WTC11 (cell line): ENCODE measurements at regions not wholly inside any gene's neighbourhood (a gene's known extent, or its start where the extent isn't known, plus 50 kb on each side); places are given as distances from the start of the nearest gene placed in this dataset.

ENCODE experiments used
- ATAC-seq: fragments of 200-7000 bp; cut with Tn5 transposase; 2 replicates; pipeline ENCODE4 v1.10.0; 2021; ENCODE audit warnings: mild to moderate bottlenecking, moderate library complexity
- CTCF ChIA-PET: fragments of 300-600 bp; sonication (Branson Sonifier 250); formaldehyde crosslinking; loops from one replicate; lab custom pipeline; 2021; ENCODE audit warnings: antibody characterized with exemption; lab: Charles Lee
- POLR2A ChIA-PET: fragments of 350-600 bp; sonication (Branson Sonifier 250); formaldehyde crosslinking; loops from one replicate; lab custom pipeline; 2021; ENCODE audit warnings: antibody characterized with exemption; lab: Charles Lee
- DNase-seq: peaks from one replicate; pipeline ENCODE4 v3.0.0; 2021; ENCODE audit warnings: low spot score
- H3K27ac Mint-ChIP-seq: 2 replicates; pipeline ENCODE4 v1.8.0; 2021; ENCODE audit warnings: mixed read lengths
- H3K27me3 Mint-ChIP-seq: 2 replicates; pipeline ENCODE4 v1.8.0; 2021; ENCODE audit warnings: low read depth, mild to moderate bottlenecking, moderate library complexity, mixed read lengths
- H3K36me3 Mint-ChIP-seq: 2 replicates; pipeline ENCODE4 v1.8.0; 2021; ENCODE audit warnings: mixed read lengths
- H3K4me1 Mint-ChIP-seq: 2 replicates; pipeline ENCODE4 v1.8.0; 2022; ENCODE audit warnings: mixed read lengths
- H3K4me3 Mint-ChIP-seq: 2 replicates; pipeline ENCODE4 v1.8.0; 2021; ENCODE audit warnings: mild to moderate bottlenecking, moderate library complexity, mixed read lengths
- H3K9me3 Mint-ChIP-seq: 2 replicates; pipeline ENCODE4 v1.8.0; 2021; ENCODE audit warnings: mixed read lengths
- CDX4 ChIP-seq: fragments of 250-450 bp; sonication (Bioruptor Pico); IDR thresholded peaks from 2 replicates; pipeline ENCODE4 v1.9.0; 2021; ENCODE audit warnings: moderate library complexity, mild to moderate bottlenecking, inconsistent platforms, borderline replicate concordance
- E2F4 ChIP-seq: sonication (generic); formaldehyde crosslinking; IDR thresholded peaks from 2 replicates; pipeline ENCODE4 v1.8.1; 2022; ENCODE audit warnings: low read depth, mild to moderate bottlenecking, moderate library complexity, missing genetic modification reagents, borderline replicate concordance
- E2F5 ChIP-seq: sonication (generic); formaldehyde crosslinking; IDR thresholded peaks from 2 replicates; pipeline ENCODE4 v1.8.1; 2022; ENCODE audit warnings: mild to moderate bottlenecking, moderate library complexity, missing genetic modification reagents
- IRF2 ChIP-seq: sonication (generic); formaldehyde crosslinking; IDR thresholded peaks from 2 replicates; pipeline ENCODE4 v1.8.0; 2022; ENCODE audit warnings: low read depth, missing genetic modification reagents, borderline replicate concordance
- MXD4 ChIP-seq: fragments of 250-450 bp; sonication (Bioruptor Pico); IDR thresholded peaks from 2 replicates; pipeline ENCODE4 v1.8.0; 2021; ENCODE audit warnings: mild to moderate bottlenecking, moderate library complexity, borderline replicate concordance
- SMAD3 ChIP-seq: sonication (generic); formaldehyde crosslinking; IDR thresholded peaks from 2 replicates; pipeline ENCODE4 v1.8.0; 2022; ENCODE audit warnings: missing genetic modification reagents, mild to moderate bottlenecking, borderline replicate concordance
- TCF7 ChIP-seq: sonication (generic); formaldehyde crosslinking; IDR thresholded peaks from 2 replicates; pipeline ENCODE4 v1.8.0; 2022; ENCODE audit warnings: mild to moderate bottlenecking, low read depth, missing genetic modification reagents, moderate library complexity
- TP53 ChIP-seq: sonication (generic); formaldehyde crosslinking; IDR thresholded peaks from 2 replicates; pipeline ENCODE4 v1.8.1; 2023; ENCODE audit warnings: mild to moderate bottlenecking, missing genetic modification reagents
- USF1 ChIP-seq: sonication (generic); formaldehyde crosslinking; IDR thresholded peaks from 2 replicates; pipeline ENCODE4 v1.8.0; 2022; ENCODE audit warnings: mild to moderate bottlenecking, missing genetic modification reagents
- ZNF425 ChIP-seq: fragments of 250-450 bp; sonication (Bioruptor Pico); conservative IDR thresholded peaks from 2 replicates; pipeline ENCODE4 v1.9.0; 2021; ENCODE audit warnings: mild to moderate bottlenecking
- TF ChIP-seq, protein P1 (sequence below): fragments of 250-450 bp; sonication (Bioruptor Pico); IDR thresholded peaks from 2 replicates; pipeline ENCODE4 v1.9.0; 2021; ENCODE audit warnings: mild to moderate bottlenecking, borderline replicate concordance
- TF ChIP-seq, protein P2 (sequence below): fragments of 250-450 bp; sonication (Bioruptor Pico); IDR thresholded peaks from 2 replicates; pipeline ENCODE4 v2.1.2; 2022; ENCODE audit warnings: mild to moderate bottlenecking, moderate library complexity

- peaks cover 12% of the 10 kb centered on the region for H3K4me1 Mint-ChIP-seq
- no peaks in the 10 kb centered on the region for H3K36me3 Mint-ChIP-seq
- ChIA-PET POLR2A (no interaction called here), CTCF (interaction anchor here (0.9 to 1.2 kb wide), 2 partner anchors 12 to 56 kb away, joined by 3 to 4 read pairs; no protein-coding TSS in a partner anchor)
- no peaks in the 10 kb centered on the region; the same call in 1 of the 2 replicates for H3K9me3 Mint-ChIP-seq
- DNase-seq (no peak), ATAC-seq (peak; percentile 92)
- no peak for TF ChIP-seq IRF2
- no peak for TF ChIP-seq TP53 (CRISPR knock-in tag)
- no peak for TF ChIP-seq MXD4 (CRISPR knock-in tag)
- no peak for TF ChIP-seq E2F5 (CRISPR knock-in tag)
- TF ChIP-seq, protein P1, sequence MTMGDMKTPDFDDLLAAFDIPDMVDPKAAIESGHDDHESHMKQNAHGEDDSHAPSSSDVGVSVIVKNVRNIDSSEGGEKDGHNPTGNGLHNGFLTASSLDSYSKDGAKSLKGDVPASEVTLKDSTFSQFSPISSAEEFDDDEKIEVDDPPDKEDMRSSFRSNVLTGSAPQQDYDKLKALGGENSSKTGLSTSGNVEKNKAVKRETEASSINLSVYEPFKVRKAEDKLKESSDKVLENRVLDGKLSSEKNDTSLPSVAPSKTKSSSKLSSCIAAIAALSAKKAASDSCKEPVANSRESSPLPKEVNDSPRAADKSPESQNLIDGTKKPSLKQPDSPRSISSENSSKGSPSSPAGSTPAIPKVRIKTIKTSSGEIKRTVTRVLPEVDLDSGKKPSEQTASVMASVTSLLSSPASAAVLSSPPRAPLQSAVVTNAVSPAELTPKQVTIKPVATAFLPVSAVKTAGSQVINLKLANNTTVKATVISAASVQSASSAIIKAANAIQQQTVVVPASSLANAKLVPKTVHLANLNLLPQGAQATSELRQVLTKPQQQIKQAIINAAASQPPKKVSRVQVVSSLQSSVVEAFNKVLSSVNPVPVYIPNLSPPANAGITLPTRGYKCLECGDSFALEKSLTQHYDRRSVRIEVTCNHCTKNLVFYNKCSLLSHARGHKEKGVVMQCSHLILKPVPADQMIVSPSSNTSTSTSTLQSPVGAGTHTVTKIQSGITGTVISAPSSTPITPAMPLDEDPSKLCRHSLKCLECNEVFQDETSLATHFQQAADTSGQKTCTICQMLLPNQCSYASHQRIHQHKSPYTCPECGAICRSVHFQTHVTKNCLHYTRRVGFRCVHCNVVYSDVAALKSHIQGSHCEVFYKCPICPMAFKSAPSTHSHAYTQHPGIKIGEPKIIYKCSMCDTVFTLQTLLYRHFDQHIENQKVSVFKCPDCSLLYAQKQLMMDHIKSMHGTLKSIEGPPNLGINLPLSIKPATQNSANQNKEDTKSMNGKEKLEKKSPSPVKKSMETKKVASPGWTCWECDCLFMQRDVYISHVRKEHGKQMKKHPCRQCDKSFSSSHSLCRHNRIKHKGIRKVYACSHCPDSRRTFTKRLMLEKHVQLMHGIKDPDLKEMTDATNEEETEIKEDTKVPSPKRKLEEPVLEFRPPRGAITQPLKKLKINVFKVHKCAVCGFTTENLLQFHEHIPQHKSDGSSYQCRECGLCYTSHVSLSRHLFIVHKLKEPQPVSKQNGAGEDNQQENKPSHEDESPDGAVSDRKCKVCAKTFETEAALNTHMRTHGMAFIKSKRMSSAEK (CRISPR knock-in tag) = no peak
- TF ChIP-seq ZNF425 (CRISPR knock-in tag) = no peak
- TF ChIP-seq, protein P2, sequence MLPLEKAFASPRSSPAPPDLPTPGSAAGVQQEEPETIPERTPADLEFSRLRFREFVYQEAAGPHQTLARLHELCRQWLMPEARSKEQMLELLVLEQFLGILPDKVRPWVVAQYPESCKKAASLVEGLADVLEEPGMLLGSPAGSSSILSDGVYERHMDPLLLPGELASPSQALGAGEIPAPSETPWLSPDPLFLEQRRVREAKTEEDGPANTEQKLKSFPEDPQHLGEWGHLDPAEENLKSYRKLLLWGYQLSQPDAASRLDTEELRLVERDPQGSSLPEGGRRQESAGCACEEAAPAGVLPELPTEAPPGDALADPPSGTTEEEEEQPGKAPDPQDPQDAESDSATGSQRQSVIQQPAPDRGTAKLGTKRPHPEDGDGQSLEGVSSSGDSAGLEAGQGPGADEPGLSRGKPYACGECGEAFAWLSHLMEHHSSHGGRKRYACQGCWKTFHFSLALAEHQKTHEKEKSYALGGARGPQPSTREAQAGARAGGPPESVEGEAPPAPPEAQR (CRISPR knock-in tag) = no peak
- no peak for TF ChIP-seq CDX4 (CRISPR knock-in tag)
- H3K27me3 Mint-ChIP-seq = no peaks in the 10 kb centered on the region
- H3K27ac Mint-ChIP-seq = no peak overlapping the region
- H3K4me3 Mint-ChIP-seq = no peak overlapping the region
Measured at GRCh38 chr14:87690076-87690613, 302.8 kb downstream of the GALC start.

GRCh38 chr14:87688524-87688923, 304.5 kb downstream of the GALC start:
- Mint-ChIP-seq H3K9me3 (peaks cover 13% of the 10 kb centered on the region), H3K4me1 (peaks cover 12% of the 10 kb centered on the region), H3K27me3 (no peaks in the 10 kb centered on the region), H3K36me3 (peaks cover 1% of the 10 kb centered on the region), H3K4me3 (no peak overlapping the region), H3K27ac (no peak overlapping the region)
- ChIA-PET CTCF (interaction anchor here (1.3 kb wide), 1 partner anchor 45 kb away, joined by 4 read pairs; no protein-coding TSS in a partner anchor), POLR2A (no interaction called here)
- DNase-seq (no peak), ATAC-seq (no peak)
- TF ChIP-seq USF1 (no peak), E2F4 (CRISPR knock-in tag) (no peak), TCF7 (CRISPR knock-in tag) (no peak), SMAD3 (no peak)
